ENCODE measurements at regions not wholly inside any gene's neighbourhood (a gene's known extent, or its start where the extent isn't known, plus 50 kb on each side); places are given as distances from the start of the nearest gene placed in this dataset.

DNA sequence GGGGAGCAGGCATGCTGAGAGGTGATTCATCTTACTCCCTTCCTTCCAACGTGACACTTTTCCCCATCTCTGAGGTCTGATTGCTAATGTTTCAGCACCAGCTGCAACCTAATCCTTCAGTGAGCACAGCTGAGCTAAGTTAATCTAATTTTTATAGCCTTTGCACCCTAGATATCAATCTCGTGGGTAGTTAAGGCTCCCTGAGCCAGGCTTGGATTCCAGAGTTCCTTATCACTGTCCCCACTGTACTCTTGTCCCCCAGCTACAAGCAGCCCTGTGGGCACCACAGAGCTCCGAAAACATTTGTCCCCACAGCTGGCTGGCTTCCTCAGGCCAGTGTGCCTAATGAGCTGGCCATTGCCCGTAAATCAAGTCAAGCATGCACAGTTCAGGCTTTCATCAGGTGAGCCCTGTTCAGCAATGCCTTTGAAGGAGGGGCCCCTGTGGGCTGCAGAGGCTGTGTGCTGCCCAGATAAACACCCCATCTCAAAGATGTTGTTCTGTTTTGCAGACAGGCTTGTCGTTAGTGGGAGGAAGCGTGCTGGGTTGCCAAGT, 376.9 kb upstream of the RASGRP1 start:
- TF ChIP-seq, protein P1, sequence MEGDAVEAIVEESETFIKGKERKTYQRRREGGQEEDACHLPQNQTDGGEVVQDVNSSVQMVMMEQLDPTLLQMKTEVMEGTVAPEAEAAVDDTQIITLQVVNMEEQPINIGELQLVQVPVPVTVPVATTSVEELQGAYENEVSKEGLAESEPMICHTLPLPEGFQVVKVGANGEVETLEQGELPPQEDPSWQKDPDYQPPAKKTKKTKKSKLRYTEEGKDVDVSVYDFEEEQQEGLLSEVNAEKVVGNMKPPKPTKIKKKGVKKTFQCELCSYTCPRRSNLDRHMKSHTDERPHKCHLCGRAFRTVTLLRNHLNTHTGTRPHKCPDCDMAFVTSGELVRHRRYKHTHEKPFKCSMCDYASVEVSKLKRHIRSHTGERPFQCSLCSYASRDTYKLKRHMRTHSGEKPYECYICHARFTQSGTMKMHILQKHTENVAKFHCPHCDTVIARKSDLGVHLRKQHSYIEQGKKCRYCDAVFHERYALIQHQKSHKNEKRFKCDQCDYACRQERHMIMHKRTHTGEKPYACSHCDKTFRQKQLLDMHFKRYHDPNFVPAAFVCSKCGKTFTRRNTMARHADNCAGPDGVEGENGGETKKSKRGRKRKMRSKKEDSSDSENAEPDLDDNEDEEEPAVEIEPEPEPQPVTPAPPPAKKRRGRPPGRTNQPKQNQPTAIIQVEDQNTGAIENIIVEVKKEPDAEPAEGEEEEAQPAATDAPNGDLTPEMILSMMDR (IDR thresholded peaks at IDR 0.05): no peak

DNA sequence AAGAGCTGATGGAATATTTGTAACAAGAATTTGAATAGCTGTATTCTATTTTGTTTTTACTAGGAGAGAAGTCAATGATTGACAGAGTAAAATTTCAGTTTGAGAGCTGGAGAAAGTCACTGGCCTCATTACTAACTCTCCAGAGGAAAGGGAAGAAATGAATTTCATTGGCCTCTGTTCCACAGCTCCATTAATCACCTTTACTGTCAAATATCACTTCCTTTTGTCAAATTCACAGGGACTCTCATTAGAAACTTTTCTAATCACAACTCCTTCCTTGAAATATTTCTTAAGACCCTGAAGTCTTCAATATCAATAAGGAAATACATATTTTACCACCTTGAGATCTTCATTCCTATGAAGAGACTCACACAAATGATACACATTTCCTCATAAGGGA, 379.9 kb upstream of the RASGRP1 start:
- TF ChIP-seq, protein P1 (IDR thresholded peaks at IDR 0.05): no peak

DNA sequence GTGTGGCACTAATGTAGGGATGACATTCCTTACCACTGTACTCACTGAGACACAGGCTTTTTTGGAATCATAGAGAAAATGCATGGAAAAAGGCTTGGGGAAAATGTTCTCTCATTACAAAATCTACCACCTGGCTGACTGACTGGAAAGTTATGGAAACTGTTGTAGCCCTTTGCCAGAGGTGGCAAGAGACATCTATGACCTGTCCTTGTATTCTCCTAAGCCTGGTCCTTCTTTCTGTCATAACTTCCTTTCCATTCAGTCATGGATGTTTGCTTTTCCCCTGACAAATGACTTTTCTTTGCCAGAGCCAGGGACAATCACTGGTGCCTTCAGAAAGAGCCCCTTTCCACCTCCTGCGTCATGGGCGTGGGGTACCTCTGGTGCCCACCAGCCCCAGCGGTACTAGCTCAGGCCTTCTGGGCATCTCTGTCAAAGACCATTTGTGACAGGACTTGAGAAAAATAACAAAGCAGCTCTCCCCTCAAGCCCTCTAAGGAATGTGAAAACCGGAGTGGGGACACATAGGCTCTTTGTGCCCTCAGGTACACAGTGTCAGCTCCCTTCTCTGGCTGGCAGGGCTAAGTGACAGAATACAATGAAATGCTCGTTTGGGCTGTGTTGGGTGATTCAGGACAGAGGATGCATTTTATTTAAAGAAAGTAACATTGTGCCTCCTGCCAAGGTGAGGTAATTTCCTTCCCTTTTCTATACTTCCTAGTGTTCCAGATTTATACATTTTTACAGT, 381.1 kb upstream of the RASGRP1 start:
- TF ChIP-seq, protein P1 (IDR thresholded peaks at IDR 0.05): no peak

DNA sequence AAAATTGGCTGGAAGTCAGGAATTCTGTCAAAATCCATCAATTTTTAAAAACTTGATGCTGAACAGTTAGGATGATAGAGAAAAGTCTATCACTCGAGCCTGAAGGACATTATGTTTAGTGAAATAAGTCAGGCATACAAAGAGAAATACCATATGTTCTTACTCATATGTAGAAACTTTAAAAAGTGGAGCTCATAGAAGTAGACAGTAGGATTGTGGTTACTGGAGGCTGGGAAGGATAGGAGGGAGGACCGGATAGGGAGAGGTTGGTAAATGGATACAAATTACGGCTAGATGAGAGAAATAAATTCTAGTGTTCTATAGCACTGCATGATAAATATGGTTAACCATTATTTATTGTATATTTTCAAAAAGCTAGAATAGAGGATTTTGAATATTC, 389.5 kb upstream of the RASGRP1 start:
- TF ChIP-seq, protein P1 (IDR thresholded peaks at IDR 0.05): no peak

DNA sequence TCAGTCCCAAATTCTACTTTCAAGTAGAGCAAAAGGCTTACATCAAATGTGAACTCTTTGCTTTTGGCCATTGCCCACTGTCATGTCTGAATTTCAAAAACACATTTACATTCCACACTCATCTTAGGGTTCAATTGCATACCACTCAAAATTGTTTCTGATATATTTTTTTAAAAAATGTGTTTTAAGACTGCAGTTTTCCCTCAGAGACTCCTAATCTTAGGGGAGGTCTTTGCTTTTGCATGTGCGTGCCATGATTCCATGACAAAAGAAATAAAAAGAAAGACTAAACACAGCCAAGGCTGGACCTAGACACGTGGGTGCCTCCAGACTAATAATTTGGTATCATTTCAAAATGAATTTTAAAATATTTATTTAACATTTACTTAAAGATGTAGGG, 396.8 kb upstream of the RASGRP1 start:
- TF ChIP-seq, protein P1 (IDR thresholded peaks at IDR 0.05): no peak

DNA sequence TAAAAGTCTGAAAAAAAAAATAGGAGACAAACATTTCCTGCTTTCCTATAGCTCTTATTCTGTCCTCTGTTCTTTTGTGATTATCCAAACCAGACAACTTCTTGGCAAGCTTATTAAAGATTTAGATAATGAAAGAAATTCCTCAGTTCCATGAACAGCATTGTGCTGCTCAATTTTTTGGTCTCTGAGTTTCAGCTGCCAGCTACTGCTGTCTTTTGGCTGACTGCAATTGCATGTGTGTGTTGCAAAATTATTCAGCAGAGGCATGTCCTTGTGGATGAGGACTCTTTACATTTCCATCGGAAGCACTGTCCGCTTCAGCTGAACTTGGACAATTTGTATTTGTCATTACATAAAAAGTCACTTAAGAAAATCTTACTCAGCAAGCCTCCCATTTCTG, 397.3 kb upstream of the RASGRP1 start:
- TF ChIP-seq, protein P1 (IDR thresholded peaks at IDR 0.05): no peak

DNA sequence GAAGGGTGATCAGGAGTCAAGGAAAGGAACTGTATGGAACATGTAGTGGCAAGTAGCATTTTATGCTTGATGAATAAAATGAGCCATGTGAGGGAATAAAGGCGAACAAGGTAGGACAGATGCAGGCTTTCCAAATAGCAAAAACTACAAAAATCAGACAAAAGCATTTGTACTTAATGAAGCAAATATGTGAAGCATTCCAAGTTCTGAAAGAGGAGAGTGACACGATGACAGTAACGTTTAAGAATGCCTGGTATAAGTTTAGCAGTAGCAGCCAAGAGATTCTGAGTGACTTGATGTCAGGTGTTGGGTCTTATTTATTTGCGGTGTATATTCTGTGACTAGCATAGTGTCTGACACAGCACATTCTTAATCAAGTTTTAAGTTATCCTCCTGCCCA, 408.2 kb upstream of the RASGRP1 start:
- TF ChIP-seq, protein P1 (IDR thresholded peaks at IDR 0.05): no peak

Data from LNCAP (cell line).